GM21576 (cell line): ENCODE measurements at regions not wholly inside any gene's neighbourhood (a gene's known extent, or its start where the extent isn't known, plus 50 kb on each side); places are given as distances from the start of the nearest gene placed in this dataset.
A peak's percentile ranks its signal among the peaks of the same experiment; 100 is the strongest.
"Not testable (repeated sequence)": the region's sequence is repeated elsewhere in the genome, so short reads cannot be mapped to it uniquely, and the experiment has no call there.

Source experiments
- ATAC-seq: cut with Tn5 transposase; IDR thresholded peaks from one replicate; pipeline ENCODE4 v1.9.1; 2021; ENCODE audit warnings: mild to moderate bottlenecking, moderate library complexity; ENCODE audit not compliant: unreplicated experiment

GRCh38 chr10:61612450-61612849 lies 50.3 kb upstream of the CABCOCO1 start:
- ATAC-seq: no peak

- ATAC-seq: no peak
Observed at GRCh38 chr10:61612009-61612408, 50.7 kb upstream of the CABCOCO1 start.

- no peak for ATAC-seq
Observed at GRCh38 chr10:61609701-61610100, 53.0 kb upstream of the CABCOCO1 start.

GRCh38 chr10:61608255-61609033 lies 54.3 kb upstream of the CABCOCO1 start:
- no peak for ATAC-seq

GRCh38 chr10:61606959-61607907 lies 55.5 kb upstream of the CABCOCO1 start:
- no peak for ATAC-seq

GRCh38 chr10:61605221-61605620 lies 57.5 kb upstream of the CABCOCO1 start:
- no peak for ATAC-seq

- ATAC-seq: no peak
Observed at GRCh38 chr10:61600399-61600798, 62.3 kb upstream of the CABCOCO1 start.

- no peak for ATAC-seq
Observed at GRCh38 chr10:61594430-61594829, 68.3 kb upstream of the CABCOCO1 start.

- peak; percentile 51 for ATAC-seq
Observed at GRCh38 chr10:61592581-61592980, 70.1 kb upstream of the CABCOCO1 start.

- ATAC-seq: no peak
Observed at GRCh38 chr10:61589547-61590243, 73.0 kb upstream of the CABCOCO1 start.

- ATAC-seq: no peak
Observed at GRCh38 chr10:61588770-61589211, 73.9 kb upstream of the CABCOCO1 start.

GRCh38 chr10:61586829-61587228 lies 75.9 kb upstream of the CABCOCO1 start:
- no peak for ATAC-seq

GRCh38 chr10:61580608-61581007 lies 82.1 kb upstream of the CABCOCO1 start:
- ATAC-seq: no peak

GRCh38 chr10:61570204-61570603 lies 92.5 kb upstream of the CABCOCO1 start:
- not testable (repeated sequence) for ATAC-seq

- no peak for ATAC-seq
Observed at GRCh38 chr10:61567729-61568128, 95.0 kb upstream of the CABCOCO1 start.

- no peak for ATAC-seq
Observed at GRCh38 chr10:61565819-61566560, 96.7 kb upstream of the CABCOCO1 start.

GRCh38 chr10:61564444-61564843 lies 98.3 kb upstream of the CABCOCO1 start:
- no peak for ATAC-seq

- no peak for ATAC-seq
Observed at GRCh38 chr10:61559615-61560014, 103.1 kb upstream of the CABCOCO1 start.

- ATAC-seq: no peak
Observed at GRCh38 chr10:61558188-61558587, 104.5 kb upstream of the CABCOCO1 start.

- no peak for ATAC-seq
Observed at GRCh38 chr10:61554925-61555324, 101.7 kb upstream of the TMEM26 start.
